GM12872 (cell line): ENCODE measurements at regions not wholly inside any gene's neighbourhood (a gene's known extent, or its start where the extent isn't known, plus 50 kb on each side); places are given as distances from the start of the nearest gene placed in this dataset.

ENCODE experiments used
- CTCF ChIP-seq: IDR thresholded peaks from 3 replicates; pipeline ENCODE4 v1.5.1; 2011; ENCODE audit warnings: low read depth, mild to moderate bottlenecking, low read length, moderate library complexity; ENCODE audit not compliant: insufficient read depth

GRCh38 chr2:124967325-124967724 lies 942.2 kb downstream of the CNTNAP5 start:
- TF ChIP-seq CTCF, result no peak

- TF ChIP-seq CTCF, result no peak
Measured at GRCh38 chr2:124970030-124970429, 944.9 kb downstream of the CNTNAP5 start.

- TF ChIP-seq CTCF, result no peak
Measured at GRCh38 chr2:124973396-124973795, 948.3 kb downstream of the CNTNAP5 start.

- no peak for TF ChIP-seq CTCF
Measured at GRCh38 chr2:124975224-124975623, 950.1 kb downstream of the CNTNAP5 start.

- no peak for TF ChIP-seq CTCF
Measured at GRCh38 chr2:124975648-124976047, 950.6 kb downstream of the CNTNAP5 start.

- TF ChIP-seq CTCF, result no peak
Measured at GRCh38 chr2:124978597-124978996, 953.5 kb downstream of the CNTNAP5 start.

- no peak for TF ChIP-seq CTCF
Measured at GRCh38 chr2:124983595-124983994, 958.5 kb downstream of the CNTNAP5 start.

GRCh38 chr2:124985270-124985669 lies 960.2 kb downstream of the CNTNAP5 start:
- no peak for TF ChIP-seq CTCF
